ENCODE measurements at regions not wholly inside any gene's neighbourhood (a gene's known extent, or its start where the extent isn't known, plus 50 kb on each side); places are given as distances from the start of the nearest gene placed in this dataset.
"Not testable (repeated sequence)": the region's sequence is repeated elsewhere in the genome, so short reads cannot be mapped to it uniquely, and the experiment has no call there.

GRCh38 chr5:106661866-106662265 lies 1008.9 kb downstream of the EFNA5 start:
- DNase-seq: no peak

GRCh38 chr5:106660681-106661080 lies 1010.1 kb downstream of the EFNA5 start:
- DNase-seq: no peak

- DNase-seq: no peak
Observed at GRCh38 chr5:106658150-106658549, 1012.6 kb downstream of the EFNA5 start.

GRCh38 chr5:106656821-106657220 lies 1013.9 kb downstream of the EFNA5 start:
- DNase-seq: no peak

DNA sequence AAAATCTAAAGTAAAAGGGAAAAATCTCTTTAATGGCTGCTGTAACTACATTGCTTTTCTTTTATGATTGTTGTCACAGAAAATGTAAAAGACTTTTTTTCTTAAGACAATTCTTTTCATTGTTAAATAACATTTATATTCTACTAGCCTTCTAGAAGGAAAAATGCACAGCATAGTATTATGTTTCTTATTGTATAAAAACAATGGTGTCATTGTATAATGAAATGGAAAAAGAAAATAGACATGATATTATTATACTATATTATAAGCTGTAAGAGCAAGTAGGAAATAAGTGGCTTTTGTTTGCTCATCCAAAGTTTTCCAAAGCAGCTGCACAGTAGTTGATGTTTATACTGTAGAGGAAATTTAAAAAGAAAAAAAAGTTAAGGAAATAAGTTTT lies 1021.7 kb downstream of the EFNA5 start:
- no peak for DNase-seq

- no peak for DNase-seq
Observed at GRCh38 chr5:106648401-106648800, 1022.3 kb downstream of the EFNA5 start.

- no peak for DNase-seq
Observed at GRCh38 chr5:106646106-106646505, 1024.6 kb downstream of the EFNA5 start.

- no peak for DNase-seq
Observed at GRCh38 chr5:106640511-106640910, 1030.2 kb downstream of the EFNA5 start.

DNA sequence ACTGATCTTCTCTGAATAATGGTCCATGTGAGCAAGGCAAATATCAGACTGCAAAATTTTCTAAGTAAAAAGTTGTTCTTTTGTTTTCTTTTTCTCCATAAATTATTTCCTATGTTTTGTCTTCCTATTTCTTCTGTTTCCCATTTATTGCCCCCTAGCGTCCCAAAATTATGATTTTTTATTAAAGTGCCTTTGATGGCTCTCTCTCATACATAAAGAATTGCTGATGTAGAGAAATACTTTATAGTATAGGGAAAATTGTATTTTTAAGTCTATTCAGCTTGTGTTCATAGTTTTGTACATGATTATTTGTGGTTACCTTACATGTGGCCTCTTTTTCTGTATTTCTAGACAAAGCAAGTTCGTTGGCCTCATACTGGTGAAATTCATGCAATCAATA lies 1031.2 kb downstream of the EFNA5 start:
- no peak for DNase-seq

DNA sequence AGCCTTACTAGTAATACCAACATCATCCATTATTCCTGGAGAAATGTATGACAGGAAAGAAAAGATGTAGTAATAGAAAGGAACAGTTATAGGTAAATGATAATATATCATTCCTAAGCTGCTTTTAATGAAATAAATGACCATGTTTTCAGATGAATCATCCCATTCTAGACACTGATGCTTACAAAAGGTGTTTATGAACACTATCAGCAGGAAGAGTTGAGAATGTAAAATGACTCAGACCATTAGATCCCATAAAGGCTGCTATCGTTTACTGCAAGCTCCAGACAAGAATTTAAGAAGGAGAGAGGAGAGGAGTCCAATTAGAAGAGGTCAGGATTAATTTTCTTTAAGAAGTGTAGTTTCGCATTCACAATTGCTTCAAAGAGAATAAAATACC lies 1033.5 kb downstream of the EFNA5 start:
- no peak for DNase-seq

DNA sequence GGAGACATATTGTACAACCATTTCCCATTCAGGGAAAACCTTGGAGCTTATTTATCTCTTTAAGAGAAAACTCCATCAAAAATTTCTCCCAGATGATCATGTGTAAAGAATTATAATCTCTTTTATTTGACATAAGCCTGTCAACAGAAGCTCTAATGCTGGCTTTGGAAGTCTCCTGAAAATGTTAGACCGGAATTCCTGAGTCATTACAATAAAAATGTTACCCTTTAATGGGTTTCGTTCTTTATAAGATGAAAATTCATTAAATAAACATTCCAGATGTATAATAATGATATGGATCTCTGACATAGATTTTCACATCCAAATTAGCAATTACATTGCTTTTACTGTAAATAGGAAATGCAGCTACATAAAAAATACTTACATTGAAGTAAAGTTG lies 1036.4 kb downstream of the EFNA5 start:
- no peak for DNase-seq

DNA sequence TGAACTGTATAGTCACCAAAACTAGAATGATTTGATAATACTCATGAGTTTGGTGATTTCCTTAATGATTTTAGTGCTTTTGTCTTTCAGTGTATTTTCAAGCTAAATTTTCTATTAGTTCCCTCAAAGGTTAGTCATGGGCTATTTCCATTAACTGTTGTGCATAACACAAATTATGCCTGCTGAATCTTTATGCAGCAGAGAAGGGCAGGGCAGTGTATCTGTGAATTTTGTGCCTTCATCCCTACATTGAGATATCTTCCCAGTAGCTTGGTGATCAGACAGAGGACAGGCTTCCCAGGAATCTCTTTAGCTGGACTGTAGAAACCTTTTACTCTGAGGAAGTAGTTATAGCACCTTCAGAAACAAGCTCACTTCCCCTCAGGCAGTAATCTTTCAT lies 1036.9 kb downstream of the EFNA5 start:
- no peak for DNase-seq

DNA sequence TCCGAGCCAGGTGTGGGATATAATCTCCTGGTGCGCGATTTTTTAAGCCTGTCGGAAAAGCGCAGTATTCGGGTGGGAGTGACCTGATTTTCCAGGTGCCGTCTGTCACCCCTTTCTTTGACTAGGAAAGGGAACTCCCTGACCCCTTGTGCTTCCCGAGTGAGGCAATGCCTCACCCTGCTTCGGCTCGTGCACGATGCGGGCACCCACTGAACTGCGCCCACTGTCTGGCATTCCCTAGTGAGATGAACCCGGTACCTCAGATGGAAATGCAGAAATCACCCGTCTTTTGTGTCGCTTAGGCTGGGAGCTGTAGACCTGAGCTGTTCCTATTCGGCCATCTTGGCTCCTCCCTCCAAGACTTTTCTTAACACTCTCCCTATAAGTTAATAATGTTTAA lies 1042.3 kb downstream of the EFNA5 start:
- not testable (repeated sequence) for DNase-seq

DNA sequence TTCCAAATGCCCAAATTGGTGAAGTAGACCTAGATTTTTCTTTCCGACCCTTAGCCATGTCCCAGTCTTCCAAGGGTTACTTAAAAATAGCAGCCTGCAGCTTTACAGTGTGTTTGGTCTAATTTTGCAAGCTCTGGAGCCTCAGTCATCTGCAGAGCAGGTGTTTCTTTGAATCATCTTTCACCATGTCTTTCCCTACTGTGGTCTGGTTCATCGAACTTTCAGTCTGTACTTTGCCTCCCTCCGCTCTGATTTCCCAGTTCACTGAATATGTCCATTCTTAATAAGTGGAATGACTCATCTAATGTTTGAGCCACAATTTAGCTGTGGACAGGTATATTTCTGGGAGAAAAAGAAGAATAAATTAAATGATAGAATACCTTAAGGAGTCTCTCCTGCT lies 1060.7 kb downstream of the EFNA5 start:
- no peak for DNase-seq

DNA sequence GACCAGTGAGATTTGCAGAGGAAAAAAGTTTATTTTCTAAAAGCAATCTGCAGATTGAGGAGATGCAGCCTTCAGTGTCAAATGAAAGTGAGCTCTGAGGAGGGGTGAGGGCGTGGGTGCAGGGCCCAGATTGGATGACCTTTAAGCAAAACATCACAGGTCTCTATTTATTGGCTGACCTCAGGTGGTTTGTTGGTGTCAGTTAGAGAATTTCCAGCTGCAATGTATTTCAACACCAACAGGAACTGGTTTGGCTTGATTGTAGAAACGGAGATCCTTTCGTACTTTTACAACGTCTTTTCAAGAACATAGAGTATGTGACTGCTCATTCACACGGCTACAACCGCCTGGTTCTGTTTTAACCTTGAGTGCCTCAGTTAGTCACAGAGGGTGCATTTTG lies 1069.1 kb downstream of the EFNA5 start:
- DNase-seq: no peak

DNA sequence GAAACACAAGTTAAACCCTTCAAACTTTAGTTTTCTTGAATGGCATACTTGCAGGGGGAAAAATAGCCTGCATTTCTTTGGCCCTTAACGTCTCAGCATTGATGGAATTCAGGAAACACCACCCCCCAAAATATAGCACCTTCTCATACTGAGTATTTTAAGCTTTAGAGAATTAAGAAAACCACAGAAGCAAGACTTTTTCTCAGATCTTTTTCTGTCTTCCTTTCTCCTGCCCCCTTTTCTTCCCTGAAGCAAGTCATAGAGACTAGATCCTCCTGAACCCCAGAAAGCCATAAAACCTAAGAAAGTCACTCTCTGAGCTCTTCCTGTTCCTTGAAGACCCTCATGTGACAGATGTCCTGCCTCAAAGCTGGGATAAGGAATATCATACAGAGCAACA lies 1069.9 kb downstream of the EFNA5 start:
- no peak for DNase-seq

DNA sequence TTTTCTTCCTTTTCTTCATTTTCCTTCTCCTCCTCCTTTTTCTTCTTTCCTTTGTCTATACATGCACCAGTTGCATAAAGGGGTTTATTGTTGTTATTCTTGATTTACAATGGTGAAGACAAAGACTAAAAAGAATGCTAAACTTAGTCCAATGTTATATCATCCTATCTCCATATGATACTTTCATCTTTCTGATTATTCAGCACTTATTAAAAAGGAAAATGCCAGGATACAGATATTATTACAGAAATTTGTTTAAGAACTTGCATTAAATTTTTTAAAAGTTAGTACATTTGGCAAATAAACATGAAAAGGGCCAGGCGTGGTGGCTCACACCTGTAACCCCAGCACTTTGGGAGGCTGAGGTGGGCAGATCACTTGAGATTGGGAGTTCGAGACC lies 1074.9 kb downstream of the EFNA5 start:
- no peak for DNase-seq

- no peak for DNase-seq
Observed at GRCh38 chr5:106584268-106584667, 1086.5 kb downstream of the EFNA5 start.

DNA sequence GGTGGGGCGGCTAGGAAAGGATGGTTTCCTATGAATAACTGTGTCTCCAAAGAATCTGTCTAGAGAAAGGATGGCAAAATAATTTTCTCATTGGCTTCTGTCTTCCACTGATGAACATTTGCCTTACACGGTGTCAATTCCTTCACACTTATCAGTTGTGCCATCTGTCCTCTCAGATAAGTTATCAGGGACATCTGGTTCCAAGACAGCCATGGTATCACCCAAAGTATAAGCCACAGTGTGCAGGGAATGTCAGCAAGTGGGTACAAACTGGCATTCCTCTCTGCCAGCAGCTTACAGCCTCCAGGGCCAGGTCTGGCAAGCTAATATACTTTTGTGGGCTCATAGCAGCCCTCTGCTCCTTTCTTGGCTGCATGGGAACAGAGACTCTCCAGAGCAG lies 1092.0 kb downstream of the EFNA5 start:
- DNase-seq: peak; percentile 63

GRCh38 chr5:106574820-106575219 lies 1095.9 kb downstream of the EFNA5 start:
- no peak for DNase-seq

- no peak for DNase-seq
Observed at GRCh38 chr5:106566031-106566430, 1104.7 kb downstream of the EFNA5 start.

DNA sequence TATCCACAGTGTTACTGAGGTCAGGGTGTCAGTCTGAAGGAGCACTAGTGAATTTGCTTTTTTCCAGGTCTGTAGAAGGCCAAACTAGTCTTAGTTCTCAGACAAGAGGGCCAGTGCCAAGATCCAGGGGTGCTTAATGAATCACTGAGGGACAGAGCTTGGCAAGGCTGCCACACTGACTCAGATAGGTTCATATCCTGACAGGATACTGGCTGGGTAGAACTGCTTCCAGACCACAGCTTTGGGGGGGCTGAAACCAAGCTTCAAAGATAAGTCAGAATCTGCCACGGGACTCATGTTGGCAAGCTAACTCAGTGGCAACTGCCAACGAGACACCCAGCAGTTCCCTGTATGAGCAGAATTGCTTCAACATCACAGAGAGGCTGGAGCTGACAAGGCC lies 1125.4 kb downstream of the EFNA5 start:
- DNase-seq: no peak

GRCh38 chr5:106543330-106543729 lies 1127.4 kb downstream of the EFNA5 start:
- no peak for DNase-seq

DNA sequence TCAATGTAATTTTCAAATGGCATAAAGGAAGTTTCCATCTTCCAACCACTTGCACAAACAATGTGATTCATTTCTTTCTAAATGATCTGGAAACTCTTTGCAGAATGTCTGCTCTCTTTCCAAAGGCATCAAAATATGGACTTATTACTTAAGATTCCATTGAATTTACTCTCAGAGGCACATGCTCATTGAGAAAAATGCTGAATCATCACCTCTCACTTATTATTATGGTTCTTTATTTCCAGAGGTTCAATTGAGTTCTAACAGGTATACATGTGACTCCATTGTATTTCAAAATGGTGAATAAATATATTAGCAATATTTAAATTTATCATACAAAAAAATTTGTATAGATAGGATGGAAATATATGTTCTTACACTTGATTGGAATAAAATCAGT lies 1140.6 kb downstream of the EFNA5 start:
- no peak for DNase-seq

DNA sequence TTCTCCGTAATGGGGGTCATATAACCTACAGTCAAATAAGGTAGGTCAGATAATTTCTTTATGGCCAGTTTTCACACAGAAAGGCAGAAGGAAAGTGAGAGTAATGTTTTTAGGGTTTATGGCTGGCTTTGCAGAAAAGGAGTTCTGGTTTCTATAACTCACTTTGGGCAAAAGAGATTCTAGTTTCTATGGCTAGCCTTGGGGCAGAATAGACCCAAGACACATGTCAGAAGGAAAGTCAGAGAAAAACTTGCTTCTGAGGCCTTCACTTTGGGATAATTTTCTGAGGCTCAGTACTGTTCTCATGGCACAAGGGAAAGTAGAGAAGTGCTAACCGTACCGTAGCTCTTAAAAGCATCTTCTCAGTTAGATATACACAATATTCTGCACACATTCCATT lies 1145.3 kb downstream of the EFNA5 start:
- no peak for DNase-seq

GRCh38 chr5:106523852-106524251 lies 1146.9 kb downstream of the EFNA5 start:
- no peak for DNase-seq
